ENCODE measurements at regions not wholly inside any gene's neighbourhood (a gene's known extent, or its start where the extent isn't known, plus 50 kb on each side); places are given as distances from the start of the nearest gene placed in this dataset.

DNA sequence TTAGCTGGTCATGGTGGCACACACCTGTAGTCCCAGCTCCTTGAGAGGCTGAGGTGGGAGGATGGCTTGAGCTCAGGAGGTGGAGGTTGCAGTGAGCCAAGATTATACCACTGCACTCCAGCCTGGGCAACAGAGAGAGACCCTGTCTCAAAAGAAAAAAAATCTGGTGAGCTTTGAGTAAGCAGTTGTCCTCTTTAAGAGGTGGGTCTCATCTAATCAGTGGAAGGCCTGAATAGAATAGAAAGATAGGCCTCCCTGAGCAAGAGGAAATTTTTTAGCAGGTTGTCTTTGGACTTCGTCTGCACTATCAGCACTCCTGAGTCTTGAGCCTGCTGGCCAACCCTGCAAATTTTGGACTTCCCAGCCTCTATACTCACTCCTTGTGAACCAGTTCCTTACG, 266.0 kb upstream of the ZFHX3 start:
- no peaks in the 10 kb centered on the region for H3K36me3 ChIP-seq (replicated peaks; ENCODE audit: low read depth, low read length)
- H3K27me3 ChIP-seq (ENCODE audit: low read depth, low read length) = no peaks in the 10 kb centered on the region
- H3K9me3 ChIP-seq (ENCODE audit: insufficient read depth, low read length) = no peaks in the 10 kb centered on the region
- no peak overlapping the region for H3K27ac ChIP-seq (ENCODE audit: low read length)
- H4K20me1 ChIP-seq (ENCODE audit: insufficient read depth, low read length) = no peaks in the 10 kb centered on the region
- H3K4me1 ChIP-seq (ENCODE audit: low read length) = peaks cover 22% of the 10 kb centered on the region
- H3K9ac ChIP-seq (ENCODE audit: low read length) = no peak overlapping the region
- TF ChIP-seq EZH2phosphoT487 (IDR thresholded peaks at IDR 0.05; ENCODE audit: low read depth) = no peak
- TF ChIP-seq, protein P1, sequence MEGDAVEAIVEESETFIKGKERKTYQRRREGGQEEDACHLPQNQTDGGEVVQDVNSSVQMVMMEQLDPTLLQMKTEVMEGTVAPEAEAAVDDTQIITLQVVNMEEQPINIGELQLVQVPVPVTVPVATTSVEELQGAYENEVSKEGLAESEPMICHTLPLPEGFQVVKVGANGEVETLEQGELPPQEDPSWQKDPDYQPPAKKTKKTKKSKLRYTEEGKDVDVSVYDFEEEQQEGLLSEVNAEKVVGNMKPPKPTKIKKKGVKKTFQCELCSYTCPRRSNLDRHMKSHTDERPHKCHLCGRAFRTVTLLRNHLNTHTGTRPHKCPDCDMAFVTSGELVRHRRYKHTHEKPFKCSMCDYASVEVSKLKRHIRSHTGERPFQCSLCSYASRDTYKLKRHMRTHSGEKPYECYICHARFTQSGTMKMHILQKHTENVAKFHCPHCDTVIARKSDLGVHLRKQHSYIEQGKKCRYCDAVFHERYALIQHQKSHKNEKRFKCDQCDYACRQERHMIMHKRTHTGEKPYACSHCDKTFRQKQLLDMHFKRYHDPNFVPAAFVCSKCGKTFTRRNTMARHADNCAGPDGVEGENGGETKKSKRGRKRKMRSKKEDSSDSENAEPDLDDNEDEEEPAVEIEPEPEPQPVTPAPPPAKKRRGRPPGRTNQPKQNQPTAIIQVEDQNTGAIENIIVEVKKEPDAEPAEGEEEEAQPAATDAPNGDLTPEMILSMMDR (IDR thresholded peaks at IDR 0.05; ENCODE audit: low read depth, low read length) = no peak
- H3K4me2 ChIP-seq (ENCODE audit: low read length) = no peak overlapping the region
- H3K79me2 ChIP-seq (ENCODE audit: low read length) = no peaks in the 10 kb centered on the region
- no peak overlapping the region for H2AFZ ChIP-seq (ENCODE audit: low read depth, low read length)
- no peak overlapping the region for H3K4me3 ChIP-seq (ENCODE audit: low read length)

GRCh38 chr16:73311857-73312723, 264.2 kb upstream of the ZFHX3 start:
- Histone ChIP-seq H4K20me1 (ENCODE audit: insufficient read depth, low read length) (no peaks in the 10 kb centered on the region), H3K4me3 (ENCODE audit: low read length) (no peak overlapping the region), H3K4me1 (ENCODE audit: low read length) (peaks cover 26% of the 10 kb centered on the region), H3K9me3 (ENCODE audit: insufficient read depth, low read length) (no peaks in the 10 kb centered on the region), H3K4me2 (ENCODE audit: low read length) (no peak overlapping the region), H2AFZ (ENCODE audit: low read depth, low read length) (no peak overlapping the region), H3K36me3 (replicated peaks; ENCODE audit: low read depth, low read length) (no peaks in the 10 kb centered on the region), H3K27me3 (ENCODE audit: low read depth, low read length) (no peaks in the 10 kb centered on the region), H3K79me2 (ENCODE audit: low read length) (no peaks in the 10 kb centered on the region), H3K27ac (ENCODE audit: low read length) (no peak overlapping the region), H3K9ac (ENCODE audit: low read length) (no peak overlapping the region)
- no peak for TF ChIP-seq EZH2phosphoT487 (IDR thresholded peaks at IDR 0.05; ENCODE audit: low read depth)
- TF ChIP-seq, protein P1 (IDR thresholded peaks at IDR 0.05; ENCODE audit: low read depth, low read length) = no peak

GRCh38 chr16:73308771-73309170, 260.8 kb upstream of the ZFHX3 start:
- Histone ChIP-seq H3K4me1 (ENCODE audit: low read length) (peaks cover 7% of the 10 kb centered on the region), H3K4me3 (ENCODE audit: low read length) (no peak overlapping the region), H3K9ac (ENCODE audit: low read length) (no peak overlapping the region), H3K36me3 (replicated peaks; ENCODE audit: low read depth, low read length) (no peaks in the 10 kb centered on the region), H3K9me3 (ENCODE audit: insufficient read depth, low read length) (no peaks in the 10 kb centered on the region), H3K27ac (ENCODE audit: low read length) (no peak overlapping the region), H4K20me1 (ENCODE audit: insufficient read depth, low read length) (no peaks in the 10 kb centered on the region), H2AFZ (ENCODE audit: low read depth, low read length) (no peak overlapping the region), H3K4me2 (ENCODE audit: low read length) (no peak overlapping the region), H3K79me2 (ENCODE audit: low read length) (no peaks in the 10 kb centered on the region), H3K27me3 (ENCODE audit: low read depth, low read length) (no peaks in the 10 kb centered on the region)
- no peak for TF ChIP-seq EZH2phosphoT487 (IDR thresholded peaks at IDR 0.05; ENCODE audit: low read depth)
- TF ChIP-seq, protein P1 (IDR thresholded peaks at IDR 0.05; ENCODE audit: low read depth, low read length) = no peak

DNA sequence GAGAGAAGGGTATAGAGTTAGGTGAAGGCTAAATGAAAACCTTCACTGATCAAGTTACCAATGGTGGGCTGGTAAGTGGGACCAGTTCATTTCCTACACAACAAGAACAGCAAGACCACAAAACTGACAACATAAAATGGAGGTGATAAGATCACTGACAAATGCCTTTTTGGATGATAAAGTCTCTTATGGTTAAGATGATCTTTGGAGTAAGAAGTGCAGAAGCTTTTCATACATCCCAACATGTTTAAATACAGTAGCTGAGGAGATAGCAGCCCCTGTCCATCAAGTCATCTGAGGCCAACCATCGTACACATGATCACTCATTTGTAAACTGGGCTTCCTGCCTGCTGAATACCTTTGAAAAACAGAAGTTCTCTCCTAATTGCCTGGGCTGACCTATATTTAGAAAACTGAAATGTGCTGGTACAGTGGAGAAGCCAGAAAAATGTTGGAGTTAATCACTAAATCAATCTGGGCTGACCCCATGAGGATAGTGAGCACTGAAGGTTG, 259.0 kb upstream of the ZFHX3 start:
- H2AFZ ChIP-seq (ENCODE audit: low read depth, low read length) = no peak overlapping the region
- no peaks in the 10 kb centered on the region; the same call in 1 of the 2 replicates for H3K27me3 ChIP-seq (ENCODE audit: low read depth, low read length)
- H3K79me2 ChIP-seq (ENCODE audit: low read length) = no peaks in the 10 kb centered on the region
- no peaks in the 10 kb centered on the region for H4K20me1 ChIP-seq (ENCODE audit: insufficient read depth, low read length)
- H3K9ac ChIP-seq (ENCODE audit: low read length) = no peak overlapping the region
- no peak overlapping the region for H3K4me2 ChIP-seq (ENCODE audit: low read length)
- peaks cover 7% of the 10 kb centered on the region for H3K4me1 ChIP-seq (ENCODE audit: low read length)
- no peak overlapping the region for H3K4me3 ChIP-seq (ENCODE audit: low read length)
- H3K36me3 ChIP-seq (replicated peaks; ENCODE audit: low read depth, low read length) = no peaks in the 10 kb centered on the region
- no peaks in the 10 kb centered on the region for H3K9me3 ChIP-seq (ENCODE audit: insufficient read depth, low read length)
- TF ChIP-seq EZH2phosphoT487 (IDR thresholded peaks at IDR 0.05; ENCODE audit: low read depth) = no peak
- TF ChIP-seq, protein P1 (IDR thresholded peaks at IDR 0.05; ENCODE audit: low read depth, low read length) = no peak
- no peak overlapping the region for H3K27ac ChIP-seq (ENCODE audit: low read length)
